HUES48 (cell line): ENCODE measurements at regions not wholly inside any gene's neighbourhood (a gene's known extent, or its start where the extent isn't known, plus 50 kb on each side); places are given as distances from the start of the nearest gene placed in this dataset.
"Not testable (repeated sequence)": the region's sequence is repeated elsewhere in the genome, so short reads cannot be mapped to it uniquely, and the experiment has no call there.

Source experiments
- H3K27ac ChIP-seq: one replicate; pipeline ENCODE4 v1.7.0; 2013; ENCODE audit warnings: low read depth, low read length, inconsistent platforms
- H3K27me3 ChIP-seq: 2 replicates; pipeline ENCODE4 v1.6.1; 2013; ENCODE audit warnings: mild to moderate bottlenecking, low read length; ENCODE audit not compliant: control insufficient read depth, insufficient read depth
- H3K36me3 ChIP-seq: 2 replicates; pipeline ENCODE4 v1.6.1; 2013; ENCODE audit warnings: low read length; ENCODE audit not compliant: control insufficient read depth, insufficient read depth
- H3K4me1 ChIP-seq: 2 replicates; pipeline ENCODE4 v1.6.1; 2013; ENCODE audit warnings: mild to moderate bottlenecking, low read length; ENCODE audit not compliant: control insufficient read depth, insufficient read depth
- H3K4me3 ChIP-seq: 2 replicates; pipeline ENCODE4 v1.5.1; 2013; ENCODE audit warnings: mild to moderate bottlenecking, low read depth, low read length
- H3K9ac ChIP-seq: 2 replicates; pipeline ENCODE4 v1.6.1; 2013; ENCODE audit warnings: mild to moderate bottlenecking, low read depth, low read length, moderate library complexity
- H3K9me3 ChIP-seq: 2 replicates; pipeline ENCODE4 v1.6.1; 2013; ENCODE audit warnings: low read length; ENCODE audit not compliant: control insufficient read depth, insufficient read depth

- Histone ChIP-seq H3K4me1 (peaks cover 13% of the 10 kb centered on the region), H3K27me3 (no peaks in the 10 kb centered on the region), H3K27ac (no peak overlapping the region), H3K9ac (no peak overlapping the region), H3K36me3 (no peaks in the 10 kb centered on the region), H3K9me3 (no peaks in the 10 kb centered on the region), H3K4me3 (peak overlapping the region; percentile 12; the same call in 1 of the 2 replicates)
These were observed 314.2 kb upstream of the PUDP start for GRCh38 chrX:7462110-7462509.

GRCh38 chrX:7461051-7461450, 313.1 kb upstream of the PUDP start:
- H3K9me3 ChIP-seq, H3K27me3 ChIP-seq, H3K4me3 ChIP-seq, H3K36me3 ChIP-seq, H3K9ac ChIP-seq, H3K27ac ChIP-seq: not testable (repeated sequence)
- peaks cover 13% of the 10 kb centered on the region for H3K4me1 ChIP-seq

- Histone ChIP-seq H3K27ac (no peak overlapping the region), H3K4me1 (peaks cover 7% of the 10 kb centered on the region; the same call in 1 of the 2 replicates), H3K27me3 (peaks cover 44% of the 10 kb centered on the region), H3K36me3 (no peaks in the 10 kb centered on the region), H3K9ac (no peak overlapping the region), H3K9me3 (no peaks in the 10 kb centered on the region), H3K4me3 (no peak overlapping the region)
These were observed 300.0 kb upstream of the PUDP start for GRCh38 chrX:7447801-7448499.

GRCh38 chrX:7446815-7447214, 298.9 kb upstream of the PUDP start:
- Histone ChIP-seq H3K4me1 (peaks cover 7% of the 10 kb centered on the region; the same call in 1 of the 2 replicates), H3K27ac (no peak overlapping the region), H3K9ac (no peak overlapping the region)

GRCh38 chrX:7444967-7445366, 297.0 kb upstream of the PUDP start:
- no peaks in the 10 kb centered on the region for H3K9me3 ChIP-seq
- H3K4me1 ChIP-seq, result peaks cover 7% of the 10 kb centered on the region; the same call in 1 of the 2 replicates
- no peaks in the 10 kb centered on the region for H3K36me3 ChIP-seq
- H3K27me3 ChIP-seq, result peaks cover 30% of the 10 kb centered on the region
- H3K4me3 ChIP-seq, result no peak overlapping the region
- H3K27ac ChIP-seq, result no peak overlapping the region
- no peak overlapping the region for H3K9ac ChIP-seq

More at GRCh38 chrX:7446815-7447214, 298.9 kb upstream of the PUDP start:
- H3K27me3 ChIP-seq, result peaks cover 44% of the 10 kb centered on the region
- no peaks in the 10 kb centered on the region for H3K36me3 ChIP-seq
- no peaks in the 10 kb centered on the region for H3K9me3 ChIP-seq
- H3K4me3 ChIP-seq, result no peak overlapping the region

- Histone ChIP-seq H3K9ac (no peak overlapping the region), H3K4me1 (peaks cover 27% of the 10 kb centered on the region), H3K27me3 (0 out of 2 replicates have a peak, but pooled peaks cover 11% of the 10 kb centered on the region), H3K27ac (no peak overlapping the region), H3K9me3 (no peaks in the 10 kb centered on the region), H3K4me3 (no peak overlapping the region), H3K36me3 (no peaks in the 10 kb centered on the region)
These were observed 293.6 kb upstream of the PUDP start for GRCh38 chrX:7441586-7441985.

- H3K36me3 ChIP-seq, result no peaks in the 10 kb centered on the region
- no peak overlapping the region for H3K4me3 ChIP-seq
- no peak overlapping the region for H3K9ac ChIP-seq
- H3K27me3 ChIP-seq, result 0 out of 2 replicates have a peak, but pooled peaks cover 11% of the 10 kb centered on the region
- H3K27ac ChIP-seq, result no peak overlapping the region
- H3K9me3 ChIP-seq, result no peaks in the 10 kb centered on the region
- H3K4me1 ChIP-seq, result peaks cover 20% of the 10 kb centered on the region
These were observed 287.9 kb upstream of the PUDP start for GRCh38 chrX:7435822-7436221.

GRCh38 chrX:7432901-7433300, 284.9 kb upstream of the PUDP start:
- no peak overlapping the region for H3K9ac ChIP-seq
- no peaks in the 10 kb centered on the region for H3K9me3 ChIP-seq
- H3K27ac ChIP-seq, result no peak overlapping the region
- no peak overlapping the region for H3K4me3 ChIP-seq
- H3K4me1 ChIP-seq, result peaks cover 10% of the 10 kb centered on the region
- 0 out of 2 replicates have a peak, but pooled peaks cover 11% of the 10 kb centered on the region for H3K27me3 ChIP-seq
- no peaks in the 10 kb centered on the region for H3K36me3 ChIP-seq

- Histone ChIP-seq H3K4me3 (no peak overlapping the region), H3K27me3 (no peaks in the 10 kb centered on the region), H3K9me3 (no peaks in the 10 kb centered on the region), H3K9ac (no peak overlapping the region), H3K4me1 (peaks cover 4% of the 10 kb centered on the region; the same call in 1 of the 2 replicates), H3K36me3 (no peaks in the 10 kb centered on the region), H3K27ac (no peak overlapping the region)
These were observed 272.8 kb upstream of the PUDP start for GRCh38 chrX:7420717-7421116.

- Histone ChIP-seq H3K4me3 (no peak overlapping the region), H3K9ac (no peak overlapping the region), H3K27ac (no peak overlapping the region), H3K9me3 (no peaks in the 10 kb centered on the region), H3K4me1 (no peaks in the 10 kb centered on the region), H3K36me3 (no peaks in the 10 kb centered on the region), H3K27me3 (no peaks in the 10 kb centered on the region)
These were observed 266.8 kb upstream of the PUDP start for GRCh38 chrX:7414753-7415152.

- Histone ChIP-seq H3K4me3 (no peak overlapping the region), H3K36me3 (no peaks in the 10 kb centered on the region), H3K4me1 (no peaks in the 10 kb centered on the region), H3K9ac (no peak overlapping the region), H3K9me3 (no peaks in the 10 kb centered on the region), H3K27ac (no peak overlapping the region), H3K27me3 (no peaks in the 10 kb centered on the region)
These were observed 264.9 kb upstream of the PUDP start for GRCh38 chrX:7412840-7413239.
